Left ventricle myocardium inferior (tissue), 1 donor: ENCODE measurements at regions not wholly inside any gene's neighbourhood (a gene's known extent, or its start where the extent isn't known, plus 50 kb on each side); places are given as distances from the start of the nearest gene placed in this dataset.

Experiments
- DNase-seq: peaks from one replicate; pipeline ENCODE4 v3.0.0-alpha.2; 2020
- H3K27ac ChIP-seq: fragments of 200-600 bp; replicated peaks from 2 replicates; pipeline ENCODE4 v1.8.0; 2021
- H3K27me3 ChIP-seq: fragments of 200-600 bp; 2 replicates; pipeline ENCODE4 v1.8.0; 2021; ENCODE audit warnings: low read depth
- H3K36me3 ChIP-seq: fragments of 200-600 bp; 2 replicates; pipeline ENCODE4 v1.8.0; 2021
- H3K4me1 ChIP-seq: fragments of 200-600 bp; 2 replicates; pipeline ENCODE4 v1.8.0; 2021
- H3K4me3 ChIP-seq: fragments of 200-600 bp; 2 replicates; pipeline ENCODE4 v1.8.0; 2021; ENCODE audit warnings: mild to moderate bottlenecking, moderate library complexity
- H3K9me3 ChIP-seq: fragments of 200-600 bp; replicated peaks from 2 replicates; pipeline ENCODE4 v1.8.0; 2021
- CTCF ChIP-seq: fragments of 200-600 bp; IDR thresholded peaks from 2 replicates; pipeline ENCODE4 v1.8.0; 2021; ENCODE audit warnings: antibody characterized with exemption, mild to moderate bottlenecking, borderline replicate concordance
- intact Hi-C: fragments of 100-400 bp; cut with micrococcal nuclease; formaldehyde crosslinking; loops from one replicate; pipeline ENCODE4 v1.11.0; 2022
- donor health status: DM: no; HTN: yes; CAD: no; lungs with severe emphysema.

GRCh38 chr4:54574500-54574899 is 83.3 kb upstream of the KIT start:
- Histone ChIP-seq H3K4me1 (no peaks in the 10 kb centered on the region), H3K4me3 (no peak overlapping the region), H3K27me3 (no peaks in the 10 kb centered on the region), H3K36me3 (no peaks in the 10 kb centered on the region), H3K27ac (no peak overlapping the region), H3K9me3 (no peaks in the 10 kb centered on the region)
- intact Hi-C loops: no loop called here
- DNase-seq: no peak
- TF ChIP-seq CTCF: no peak

- DNase-seq: no peak
- H3K27ac ChIP-seq: no peak overlapping the region
- no peaks in the 10 kb centered on the region for H3K9me3 ChIP-seq
- intact Hi-C loops: no loop called here
- no peaks in the 10 kb centered on the region for H3K36me3 ChIP-seq
- no peaks in the 10 kb centered on the region for H3K4me1 ChIP-seq
- H3K27me3 ChIP-seq: no peaks in the 10 kb centered on the region
- H3K4me3 ChIP-seq: no peak overlapping the region
- TF ChIP-seq CTCF: no peak
Measured at GRCh38 chr4:54575919-54576318, 81.8 kb upstream of the KIT start.

- Histone ChIP-seq H3K27me3 (no peaks in the 10 kb centered on the region), H3K9me3 (no peaks in the 10 kb centered on the region), H3K27ac (no peak overlapping the region), H3K4me1 (no peaks in the 10 kb centered on the region), H3K4me3 (no peak overlapping the region), H3K36me3 (no peaks in the 10 kb centered on the region)
- intact Hi-C loops: no loop called here
- DNase-seq: no peak
- no peak for TF ChIP-seq CTCF
Measured at GRCh38 chr4:54581807-54582206, 76.0 kb upstream of the KIT start.

GRCh38 chr4:54585321-54586000 is 72.3 kb upstream of the KIT start:
- no peaks in the 10 kb centered on the region for H3K27me3 ChIP-seq
- intact Hi-C loops: no loop called here
- no peaks in the 10 kb centered on the region for H3K4me1 ChIP-seq
- H3K36me3 ChIP-seq: no peaks in the 10 kb centered on the region
- no peak overlapping the region for H3K27ac ChIP-seq
- no peak overlapping the region for H3K4me3 ChIP-seq
- DNase-seq: no peak
- no peaks in the 10 kb centered on the region for H3K9me3 ChIP-seq
- TF ChIP-seq CTCF: no peak

- Histone ChIP-seq H3K4me1 (no peaks in the 10 kb centered on the region), H3K27me3 (no peaks in the 10 kb centered on the region), H3K9me3 (no peaks in the 10 kb centered on the region), H3K27ac (no peak overlapping the region), H3K36me3 (no peaks in the 10 kb centered on the region), H3K4me3 (no peak overlapping the region)
- DNase-seq: no peak
- no peak for TF ChIP-seq CTCF
- intact Hi-C loops: no loop called here
Measured at GRCh38 chr4:54586320-54586955, 71.3 kb upstream of the KIT start.
